Neuron (in vitro differentiated cells): ENCODE measurements at regions not wholly inside any gene's neighbourhood (a gene's known extent, or its start where the extent isn't known, plus 50 kb on each side); places are given as distances from the start of the nearest gene placed in this dataset.

Source experiments
- H2AFZ ChIP-seq: one replicate; pipeline ENCODE4 v1.6.1; 2013; ENCODE audit warnings: low read depth, mild to moderate bottlenecking, inconsistent platforms, low read length, moderate library complexity
- H3K27me3 ChIP-seq: one replicate; pipeline ENCODE4 v1.6.1; 2013; ENCODE audit warnings: low read length; ENCODE audit not compliant: insufficient read depth
- H3K36me3 ChIP-seq: one replicate; pipeline ENCODE4 v1.6.1; 2013; ENCODE audit warnings: low read length; ENCODE audit not compliant: insufficient read depth
- H3K4me1 ChIP-seq: one replicate; pipeline ENCODE4 v1.6.1; 2013; ENCODE audit warnings: low read length; ENCODE audit not compliant: insufficient read depth
- H3K4me3 ChIP-seq: 2 replicates; pipeline ENCODE4 v1.5.1; 2013; ENCODE audit warnings: mild to moderate bottlenecking, low read length, moderate library complexity
- H3K9me3 ChIP-seq: one replicate; pipeline ENCODE4 v1.6.1; 2013; ENCODE audit warnings: low read length

DNA sequence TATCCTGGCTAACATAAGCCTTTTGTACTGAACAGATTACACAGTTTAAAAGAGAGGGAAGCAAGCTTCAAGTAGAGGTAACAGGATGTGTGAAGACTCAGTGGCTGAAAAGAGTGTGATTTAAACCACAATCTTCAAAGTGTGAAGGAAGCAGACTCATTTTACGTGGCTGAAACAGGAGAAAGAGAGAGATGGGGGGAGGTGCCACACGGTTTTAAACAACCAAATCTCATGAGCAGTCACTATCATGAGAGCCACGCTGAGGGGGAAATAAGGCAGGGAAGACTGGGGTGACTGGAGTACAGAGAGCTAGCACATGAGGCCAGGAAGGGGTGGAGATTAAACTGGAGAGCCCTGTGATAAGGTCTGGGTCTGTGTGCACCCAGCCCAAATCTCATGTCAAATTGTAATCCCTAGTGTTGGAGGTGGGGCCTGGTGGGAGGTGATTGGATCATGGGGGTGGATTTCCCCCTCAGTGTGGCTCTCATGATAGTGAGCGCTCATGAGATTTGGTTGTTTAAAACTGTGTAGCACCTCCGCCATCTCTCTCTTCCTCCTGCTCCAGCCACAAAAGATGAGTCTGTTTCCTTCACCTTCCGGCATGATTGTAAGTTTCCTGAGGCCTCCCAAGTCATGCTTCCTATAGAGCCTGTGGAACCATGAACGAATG is 318.6 kb upstream of the CD180 start:
- Histone ChIP-seq H3K4me3 (no peak overlapping the region), H3K9me3 (no peaks in the 10 kb centered on the region), H3K36me3 (no peaks in the 10 kb centered on the region), H3K27me3 (no peaks in the 10 kb centered on the region), H3K4me1 (no peaks in the 10 kb centered on the region), H2AFZ (no peak overlapping the region)

- no peaks in the 10 kb centered on the region for H3K9me3 ChIP-seq
- H3K27me3 ChIP-seq = no peaks in the 10 kb centered on the region
- H3K36me3 ChIP-seq = no peaks in the 10 kb centered on the region
- no peaks in the 10 kb centered on the region for H3K4me1 ChIP-seq
- H3K4me3 ChIP-seq = no peak overlapping the region
- no peak overlapping the region for H2AFZ ChIP-seq
Measured at GRCh38 chr5:67512758-67513157, 316.2 kb upstream of the CD180 start.

GRCh38 chr5:67511911-67512310 is 315.3 kb upstream of the CD180 start:
- no peak overlapping the region for H2AFZ ChIP-seq
- no peak overlapping the region for H3K4me3 ChIP-seq
- no peaks in the 10 kb centered on the region for H3K27me3 ChIP-seq
- H3K4me1 ChIP-seq = no peaks in the 10 kb centered on the region
- H3K36me3 ChIP-seq = no peaks in the 10 kb centered on the region
- no peaks in the 10 kb centered on the region for H3K9me3 ChIP-seq

GRCh38 chr5:67510204-67510603 is 313.6 kb upstream of the CD180 start:
- Histone ChIP-seq H3K4me1 (no peaks in the 10 kb centered on the region), H3K27me3 (no peaks in the 10 kb centered on the region), H2AFZ (no peak overlapping the region), H3K36me3 (no peaks in the 10 kb centered on the region), H3K9me3 (no peaks in the 10 kb centered on the region), H3K4me3 (no peak overlapping the region)

- H2AFZ ChIP-seq = no peak overlapping the region
- H3K4me1 ChIP-seq = no peaks in the 10 kb centered on the region
- no peak overlapping the region for H3K4me3 ChIP-seq
- H3K36me3 ChIP-seq = no peaks in the 10 kb centered on the region
- H3K9me3 ChIP-seq = no peaks in the 10 kb centered on the region
- no peaks in the 10 kb centered on the region for H3K27me3 ChIP-seq
Measured at GRCh38 chr5:67509402-67510186, 313.0 kb upstream of the CD180 start.

GRCh38 chr5:67506241-67506640 is 309.6 kb upstream of the CD180 start:
- no peak overlapping the region for H2AFZ ChIP-seq
- no peaks in the 10 kb centered on the region for H3K9me3 ChIP-seq
- no peaks in the 10 kb centered on the region for H3K36me3 ChIP-seq

GRCh38 chr5:67502951-67503350 is 306.4 kb upstream of the CD180 start:
- no peaks in the 10 kb centered on the region for H3K9me3 ChIP-seq
- H2AFZ ChIP-seq = no peak overlapping the region
- no peaks in the 10 kb centered on the region for H3K36me3 ChIP-seq
- H3K27me3 ChIP-seq = no peaks in the 10 kb centered on the region
- no peak overlapping the region for H3K4me3 ChIP-seq
- H3K4me1 ChIP-seq = no peaks in the 10 kb centered on the region

More at GRCh38 chr5:67506241-67506640, 309.6 kb upstream of the CD180 start:
- no peaks in the 10 kb centered on the region for H3K4me1 ChIP-seq
- H3K27me3 ChIP-seq = no peaks in the 10 kb centered on the region
- no peak overlapping the region for H3K4me3 ChIP-seq

DNA sequence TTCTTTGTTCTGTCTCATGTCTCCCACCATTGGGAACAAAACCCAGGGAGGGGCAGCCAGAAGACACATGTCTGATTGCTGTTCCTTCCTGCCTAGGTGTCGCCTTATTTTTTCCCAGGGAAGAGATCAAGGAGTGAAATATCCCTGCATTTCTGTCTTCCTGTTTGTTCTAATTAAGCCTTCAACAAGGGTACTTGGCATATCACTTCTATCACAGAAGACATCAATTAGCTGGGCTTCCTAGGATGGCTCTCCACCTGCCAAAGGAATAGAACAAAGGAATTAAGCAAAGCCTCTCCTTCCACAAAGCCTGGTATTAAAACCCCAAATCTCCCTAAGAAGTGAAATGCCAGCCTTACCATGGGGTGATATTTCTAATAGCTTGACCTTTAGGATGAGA is 299.5 kb upstream of the CD180 start:
- no peaks in the 10 kb centered on the region for H3K4me1 ChIP-seq
- H3K36me3 ChIP-seq = no peaks in the 10 kb centered on the region
- no peak overlapping the region for H2AFZ ChIP-seq
- H3K27me3 ChIP-seq = no peaks in the 10 kb centered on the region
- H3K9me3 ChIP-seq = no peaks in the 10 kb centered on the region
- H3K4me3 ChIP-seq = no peak overlapping the region

- Histone ChIP-seq H2AFZ (no peak overlapping the region), H3K36me3 (no peaks in the 10 kb centered on the region), H3K4me3 (no peak overlapping the region), H3K27me3 (no peaks in the 10 kb centered on the region), H3K9me3 (no peaks in the 10 kb centered on the region), H3K4me1 (no peaks in the 10 kb centered on the region)
Measured at GRCh38 chr5:67495072-67495471, 298.5 kb upstream of the CD180 start.

GRCh38 chr5:67494186-67494855 is 297.7 kb upstream of the CD180 start:
- no peaks in the 10 kb centered on the region for H3K36me3 ChIP-seq
- no peaks in the 10 kb centered on the region for H3K27me3 ChIP-seq
- no peaks in the 10 kb centered on the region for H3K4me1 ChIP-seq
- no peak overlapping the region for H3K4me3 ChIP-seq
- H3K9me3 ChIP-seq = no peaks in the 10 kb centered on the region
- H2AFZ ChIP-seq = no peak overlapping the region

GRCh38 chr5:67493676-67494075 is 297.1 kb upstream of the CD180 start:
- H2AFZ ChIP-seq = no peak overlapping the region
- H3K4me3 ChIP-seq = no peak overlapping the region
- H3K27me3 ChIP-seq = no peaks in the 10 kb centered on the region
- no peaks in the 10 kb centered on the region for H3K9me3 ChIP-seq
- no peaks in the 10 kb centered on the region for H3K4me1 ChIP-seq
- H3K36me3 ChIP-seq = no peaks in the 10 kb centered on the region

GRCh38 chr5:67490543-67491321 is 294.1 kb upstream of the CD180 start:
- Histone ChIP-seq H3K9me3 (no peaks in the 10 kb centered on the region), H3K27me3 (no peaks in the 10 kb centered on the region), H3K36me3 (no peaks in the 10 kb centered on the region), H2AFZ (no peak overlapping the region), H3K4me1 (no peaks in the 10 kb centered on the region), H3K4me3 (no peak overlapping the region)

GRCh38 chr5:67488885-67489284 is 292.3 kb upstream of the CD180 start:
- H3K4me1 ChIP-seq = no peaks in the 10 kb centered on the region
- H3K27me3 ChIP-seq = no peaks in the 10 kb centered on the region
- H3K9me3 ChIP-seq = no peaks in the 10 kb centered on the region
- H3K36me3 ChIP-seq = no peaks in the 10 kb centered on the region
- no peak overlapping the region for H2AFZ ChIP-seq
- no peak overlapping the region for H3K4me3 ChIP-seq
